ENCODE measurements at regions not wholly inside any gene's neighbourhood (a gene's known extent, or its start where the extent isn't known, plus 50 kb on each side); places are given as distances from the start of the nearest gene placed in this dataset.
A peak's percentile ranks its signal among the peaks of the same experiment; 100 is the strongest.

DNA sequence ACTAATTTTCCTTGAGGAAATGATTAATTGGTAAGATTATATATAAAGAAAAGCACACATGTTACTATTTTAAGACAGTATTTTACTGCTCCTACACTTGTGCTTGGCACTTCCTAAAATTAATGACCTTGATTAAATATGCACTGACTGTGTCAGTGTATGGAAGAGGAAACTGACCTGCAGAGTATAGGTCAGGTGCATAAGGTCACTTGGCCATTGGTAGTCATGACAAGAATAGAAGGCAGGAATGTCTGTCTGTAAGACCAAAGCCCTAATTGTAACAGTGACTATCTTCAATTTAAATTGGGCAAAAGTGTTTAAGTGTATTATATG lies 128.0 kb upstream of the KCNK2 start:
- TF ChIP-seq CTCF (IDR thresholded peaks at IDR 0.05; ENCODE audit: control insufficient read depth, insufficient read depth, low read depth, low read length, missing control alignments) = no peak
- no peak for DNase-seq (ENCODE audit: low read depth)
- no peak overlapping the region for H3K4me3 ChIP-seq (ENCODE audit: control insufficient read depth, low read depth, low read length)

DNA sequence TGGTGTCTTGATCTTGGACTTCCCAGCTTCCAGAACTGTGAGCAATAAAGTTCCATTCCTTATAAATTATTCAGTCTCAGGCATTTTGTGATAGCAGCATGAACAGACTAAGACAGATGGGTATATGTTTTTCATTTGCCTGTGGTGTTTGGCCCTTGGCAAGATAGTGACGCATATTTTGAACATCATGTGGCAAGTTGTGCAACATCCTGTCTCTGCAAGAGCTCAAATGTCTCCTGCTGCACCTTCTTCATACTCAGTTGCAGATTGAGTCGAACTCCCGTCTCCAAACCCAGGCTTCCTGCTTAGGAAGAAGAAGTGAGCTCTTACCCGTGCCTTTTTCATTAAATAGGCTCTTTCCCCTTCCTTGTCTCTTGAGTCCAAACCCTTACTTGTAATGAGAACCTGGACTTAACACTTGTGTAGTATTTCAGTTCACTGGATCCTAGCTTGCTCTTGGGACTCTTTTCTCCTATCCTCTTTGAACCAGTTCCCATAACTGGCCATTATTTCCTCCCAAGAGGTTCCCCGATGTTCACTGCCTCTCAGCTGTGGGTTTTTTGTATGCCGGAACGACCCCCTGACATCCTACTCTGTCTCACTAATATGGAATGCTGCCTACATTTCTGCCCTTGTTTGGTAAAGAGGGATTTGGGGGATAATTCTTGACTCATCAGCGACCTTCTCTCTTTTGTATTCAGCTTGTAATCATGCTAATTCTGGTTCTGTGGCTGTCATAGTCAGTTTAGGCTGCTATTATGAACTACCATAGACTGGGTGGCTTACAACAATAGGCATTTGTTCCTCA lies 125.0 kb upstream of the KCNK2 start:
- peak; percentile 99 for DNase-seq (ENCODE audit: low read depth)
- no peak overlapping the region for H3K4me3 ChIP-seq (ENCODE audit: control insufficient read depth, low read depth, low read length)
- TF ChIP-seq CTCF (IDR thresholded peaks at IDR 0.05; ENCODE audit: control insufficient read depth, insufficient read depth, low read depth, low read length, missing control alignments) = no peak

- no peak for DNase-seq (ENCODE audit: low read depth)
- no peak overlapping the region for H3K4me3 ChIP-seq (ENCODE audit: control insufficient read depth, low read depth, low read length)
- TF ChIP-seq CTCF (IDR thresholded peaks at IDR 0.05; ENCODE audit: control insufficient read depth, insufficient read depth, low read depth, low read length, missing control alignments) = no peak
These were observed 124.1 kb upstream of the KCNK2 start for GRCh38 chr1:214958486-214958885.

- no peak for DNase-seq (ENCODE audit: low read depth)
- no peak overlapping the region for H3K4me3 ChIP-seq (ENCODE audit: control insufficient read depth, low read depth, low read length)
- no peak for TF ChIP-seq CTCF (IDR thresholded peaks at IDR 0.05; ENCODE audit: control insufficient read depth, insufficient read depth, low read depth, low read length, missing control alignments)
These were observed 116.2 kb upstream of the KCNK2 start for GRCh38 chr1:214966346-214966745.

- no peak for DNase-seq (ENCODE audit: low read depth)
- no peak for TF ChIP-seq CTCF (IDR thresholded peaks at IDR 0.05; ENCODE audit: control insufficient read depth, insufficient read depth, low read depth, low read length, missing control alignments)
These were observed 114.5 kb upstream of the KCNK2 start for GRCh38 chr1:214967865-214968575.

GRCh38 chr1:214970016-214970415 lies 112.5 kb upstream of the KCNK2 start:
- no peak overlapping the region for H3K4me3 ChIP-seq (ENCODE audit: control insufficient read depth, low read depth, low read length)
- no peak for DNase-seq (ENCODE audit: low read depth)
- TF ChIP-seq CTCF (IDR thresholded peaks at IDR 0.05; ENCODE audit: control insufficient read depth, insufficient read depth, low read depth, low read length, missing control alignments) = no peak

More at GRCh38 chr1:214967865-214968575, 114.5 kb upstream of the KCNK2 start:
- H3K4me3 ChIP-seq (ENCODE audit: control insufficient read depth, low read depth, low read length) = no peak overlapping the region
